ELR (cell line): ENCODE measurements at regions not wholly inside any gene's neighbourhood (a gene's known extent, or its start where the extent isn't known, plus 50 kb on each side); places are given as distances from the start of the nearest gene placed in this dataset.

ENCODE experiments used
- DNase-seq: peaks from one replicate; pipeline ENCODE4 v3.0.0-alpha.2; 2015; ENCODE audit warnings: low read depth

GRCh38 chr9:105921057-105921726 lies 226.9 kb downstream of the TMEM38B start:
- no peak for DNase-seq

DNA sequence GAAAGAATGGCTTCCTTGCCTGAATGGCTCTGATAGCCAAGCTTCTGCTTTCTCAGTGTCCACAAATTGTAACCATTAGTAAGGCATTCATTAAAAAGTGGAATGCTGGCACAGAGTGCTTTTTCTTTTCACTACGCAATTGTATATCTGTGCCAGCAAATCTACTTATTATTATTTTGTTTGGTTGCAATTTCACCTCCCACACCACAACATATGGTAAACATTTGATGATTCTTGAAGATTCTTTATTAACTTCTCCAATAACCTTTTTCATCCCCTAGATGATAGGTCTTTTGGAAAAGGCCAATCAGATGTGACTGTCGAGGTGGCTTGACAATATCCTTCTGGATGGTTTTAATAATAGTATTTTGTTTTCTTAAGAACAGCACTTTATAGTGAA lies 234.1 kb downstream of the TMEM38B start:
- no peak for DNase-seq

- DNase-seq, result no peak
These were observed 235.8 kb downstream of the TMEM38B start for GRCh38 chr9:105930011-105930627.

DNA sequence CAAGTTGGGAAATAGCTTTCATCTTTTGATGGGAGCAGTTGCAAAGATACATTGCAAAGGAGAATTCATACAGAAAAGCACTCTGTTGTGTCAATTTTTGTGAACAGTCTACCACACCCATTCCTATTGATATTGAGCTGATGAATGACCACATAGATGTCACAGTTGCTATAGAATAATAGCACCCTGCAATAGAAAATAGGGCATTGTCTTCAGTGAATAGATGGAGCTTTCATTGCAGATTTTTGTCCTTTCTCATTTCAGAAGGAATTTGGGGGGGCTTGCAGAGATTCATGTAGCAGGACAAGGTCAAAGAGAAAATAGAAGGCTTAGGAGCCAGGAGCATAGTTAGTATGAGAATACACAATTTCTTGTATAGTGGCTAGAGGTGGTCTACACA lies 237.9 kb downstream of the TMEM38B start:
- no peak for DNase-seq

- no peak for DNase-seq
These were observed 256.1 kb downstream of the TMEM38B start for GRCh38 chr9:105950448-105950847.

DNA sequence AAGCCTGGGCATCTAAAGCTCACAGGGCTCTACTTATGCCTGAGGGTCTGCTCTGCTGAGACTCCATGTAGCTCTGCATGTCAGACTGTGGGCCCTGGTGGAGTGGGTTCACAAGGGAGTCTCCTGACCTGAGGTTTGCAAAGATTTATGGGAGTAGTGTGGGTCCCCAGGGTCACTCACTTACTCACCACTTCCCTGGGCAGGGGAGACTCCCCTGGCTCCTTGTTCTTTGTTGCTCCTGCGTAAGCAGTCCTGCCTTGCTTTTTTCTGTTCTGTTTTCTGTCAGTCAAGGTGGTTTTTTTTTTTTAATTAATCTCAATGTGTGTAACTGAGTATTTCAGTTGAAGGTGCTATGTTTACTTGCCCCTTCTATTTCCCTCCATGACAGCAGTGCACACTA lies 256.6 kb downstream of the TMEM38B start:
- DNase-seq, result no peak

GRCh38 chr9:105954517-105954916 lies 260.2 kb downstream of the TMEM38B start:
- DNase-seq, result no peak

DNA sequence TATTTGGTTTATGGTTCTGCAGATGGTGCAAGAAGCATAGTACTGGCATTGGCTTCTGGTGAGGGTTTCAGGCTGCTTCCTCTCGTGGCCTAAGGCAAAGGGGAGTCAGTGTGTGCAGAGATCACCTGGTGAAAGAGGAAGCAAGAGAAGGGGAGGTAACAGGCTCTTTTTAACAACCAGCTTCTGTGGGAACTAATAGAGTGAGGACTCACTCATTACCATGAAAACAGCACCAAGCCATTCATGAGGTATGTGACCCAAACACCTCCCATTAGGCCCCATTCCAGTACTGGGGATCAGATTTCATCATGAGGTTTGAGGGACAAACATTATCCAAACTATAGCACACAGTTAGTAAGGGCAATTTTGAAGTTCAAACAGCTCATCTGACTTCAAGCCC lies 263.5 kb downstream of the TMEM38B start:
- no peak for DNase-seq

DNA sequence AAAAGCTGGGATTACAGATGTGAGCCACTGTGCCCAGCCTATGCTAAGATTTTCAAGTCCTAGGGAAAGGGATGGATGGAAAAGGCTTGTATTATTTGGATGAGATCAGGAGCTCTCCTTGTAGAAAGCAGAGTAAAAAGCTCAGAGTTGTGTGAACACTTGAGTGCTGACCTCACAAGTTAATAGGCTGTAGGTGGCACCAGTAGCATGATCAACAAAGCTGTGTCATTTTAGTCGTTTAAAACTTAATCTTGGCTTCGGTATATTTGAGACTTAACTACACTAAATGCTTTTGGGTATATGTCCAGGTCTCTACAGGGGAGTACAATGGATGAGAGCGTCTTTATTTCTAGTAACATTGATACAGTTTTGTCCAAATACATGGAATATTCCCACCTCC lies 264.2 kb downstream of the TMEM38B start:
- no peak for DNase-seq

DNA sequence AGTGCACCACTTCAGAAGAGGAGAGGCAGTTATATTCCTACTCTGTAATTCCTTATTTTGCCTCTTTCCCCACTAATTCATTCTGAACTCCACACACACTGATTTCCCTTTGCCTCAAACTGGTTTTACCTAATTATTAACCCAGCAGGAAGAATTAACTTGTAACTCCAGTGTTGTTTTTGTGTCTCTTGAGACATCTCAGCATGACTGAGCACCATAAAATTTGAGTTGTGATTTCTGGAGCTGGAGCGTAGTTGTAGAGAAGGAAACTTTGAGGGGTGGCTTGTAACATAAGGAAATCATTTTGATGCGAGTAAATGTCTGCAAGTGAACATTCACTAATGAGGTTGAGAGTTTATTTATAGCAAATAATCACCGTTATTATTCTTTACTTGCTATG lies 265.2 kb downstream of the TMEM38B start:
- DNase-seq, result no peak

DNA sequence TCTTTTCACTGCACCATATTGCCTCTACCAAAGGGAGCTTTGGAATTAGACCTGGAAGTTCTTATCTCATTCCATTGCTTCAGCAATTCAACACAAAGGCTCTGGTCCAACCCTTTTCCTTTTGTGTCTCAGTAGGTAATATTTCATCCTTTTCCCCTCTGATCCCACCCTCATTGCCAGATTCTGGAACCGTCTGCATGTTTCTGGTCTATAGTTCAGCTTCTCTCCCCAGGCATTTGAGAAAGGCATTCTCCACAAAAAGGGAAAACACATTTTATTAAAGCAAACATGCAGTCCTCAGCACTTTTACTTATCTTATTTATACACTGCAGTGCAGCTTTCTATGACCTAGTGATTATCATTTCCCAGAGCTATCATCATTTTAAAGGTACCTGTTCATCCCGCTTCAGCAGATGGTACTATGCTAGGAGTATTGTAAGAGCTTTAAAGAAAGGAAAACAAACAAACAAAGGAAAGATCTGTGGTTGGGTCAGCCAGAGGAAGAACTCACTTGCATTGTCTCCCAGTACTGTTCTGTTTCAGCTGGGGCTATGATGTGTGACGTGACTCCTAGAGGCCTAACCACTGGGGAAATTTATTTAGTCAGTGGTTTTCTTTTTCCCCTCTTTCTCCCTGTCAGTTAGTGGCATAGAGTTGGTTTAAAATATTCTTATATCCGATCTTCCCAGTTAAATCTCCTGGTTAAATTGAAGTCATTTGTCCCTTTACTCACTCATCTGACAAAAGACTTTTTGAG lies 269.2 kb downstream of the TMEM38B start:
- DNase-seq, result no peak

- DNase-seq, result no peak
These were observed 269.8 kb downstream of the TMEM38B start for GRCh38 chr9:105964156-105964555.

- DNase-seq, result no peak
These were observed 272.5 kb downstream of the TMEM38B start for GRCh38 chr9:105966834-105967233.

DNA sequence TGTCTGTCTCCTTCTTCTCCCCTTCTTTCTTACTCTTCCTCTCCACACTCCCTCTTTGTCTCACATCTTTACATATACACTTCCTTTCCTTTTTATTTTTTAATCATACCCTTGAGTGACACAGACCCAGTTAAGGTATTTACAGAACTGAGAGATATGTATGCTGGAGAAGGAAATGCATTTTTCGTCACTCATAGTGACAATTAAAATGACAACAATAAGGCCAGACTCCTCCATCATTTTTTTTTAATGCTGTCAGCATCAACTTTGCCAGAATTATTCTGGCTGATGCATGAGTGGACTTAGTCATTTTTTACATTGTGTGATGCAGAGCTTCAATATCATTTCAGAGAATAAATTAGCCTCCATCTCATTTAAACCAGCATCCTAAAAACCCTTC lies 272.9 kb downstream of the TMEM38B start:
- DNase-seq, result no peak

- DNase-seq, result no peak
These were observed 273.5 kb downstream of the TMEM38B start for GRCh38 chr9:105967797-105968196.

DNA sequence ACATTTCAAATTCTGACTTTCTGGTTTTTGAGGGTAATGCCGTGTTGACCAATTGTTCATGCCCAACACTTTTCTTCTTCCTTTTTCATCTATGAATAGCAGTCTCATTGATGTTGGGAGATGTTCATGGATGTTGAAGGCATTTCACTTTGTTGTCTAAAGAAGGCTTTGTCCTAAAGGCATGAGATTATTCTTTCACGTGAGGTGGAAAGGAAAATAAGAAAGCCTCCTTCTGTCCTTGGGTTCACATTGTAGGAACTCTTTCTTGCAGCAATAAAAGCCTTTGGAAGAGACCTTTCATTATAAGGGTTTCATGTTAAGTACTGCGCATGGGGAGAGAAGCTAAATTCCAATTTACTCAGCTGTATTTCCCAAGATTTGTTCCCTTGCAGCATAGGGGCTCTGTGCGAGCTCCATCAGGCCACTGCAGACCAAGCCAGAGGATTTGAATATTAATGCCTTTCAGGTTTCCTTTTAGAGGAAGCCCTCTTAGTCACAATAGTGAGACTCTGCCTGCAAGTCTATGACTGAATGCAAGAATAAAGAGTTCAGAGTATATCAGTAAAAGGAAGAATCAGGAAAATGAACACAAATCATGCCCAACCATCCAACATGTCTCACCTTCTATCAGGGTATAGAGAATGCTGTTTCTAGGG lies 274.6 kb downstream of the TMEM38B start:
- no peak for DNase-seq

GRCh38 chr9:105969636-105970035 lies 275.3 kb downstream of the TMEM38B start:
- no peak for DNase-seq

- no peak for DNase-seq
These were observed 277.6 kb downstream of the TMEM38B start for GRCh38 chr9:105971986-105972385.

GRCh38 chr9:105972466-105973204 lies 278.3 kb downstream of the TMEM38B start:
- DNase-seq, result no peak

- no peak for DNase-seq
These were observed 279.6 kb downstream of the TMEM38B start for GRCh38 chr9:105973951-105974351.

- no peak for DNase-seq
These were observed 281.7 kb downstream of the TMEM38B start for GRCh38 chr9:105975886-105976645.
